GM21528 (cell line): ENCODE measurements at regions not wholly inside any gene's neighbourhood (a gene's known extent, or its start where the extent isn't known, plus 50 kb on each side); places are given as distances from the start of the nearest gene placed in this dataset.
"Not testable (repeated sequence)": the region's sequence is repeated elsewhere in the genome, so short reads cannot be mapped to it uniquely, and the experiment has no call there.

ENCODE experiments used
- ATAC-seq: cut with Tn5 transposase; IDR thresholded peaks from one replicate; pipeline ENCODE4 v1.9.1; 2021; ENCODE audit warnings: mild to moderate bottlenecking, moderate library complexity; ENCODE audit not compliant: unreplicated experiment, low FRiP score

DNA sequence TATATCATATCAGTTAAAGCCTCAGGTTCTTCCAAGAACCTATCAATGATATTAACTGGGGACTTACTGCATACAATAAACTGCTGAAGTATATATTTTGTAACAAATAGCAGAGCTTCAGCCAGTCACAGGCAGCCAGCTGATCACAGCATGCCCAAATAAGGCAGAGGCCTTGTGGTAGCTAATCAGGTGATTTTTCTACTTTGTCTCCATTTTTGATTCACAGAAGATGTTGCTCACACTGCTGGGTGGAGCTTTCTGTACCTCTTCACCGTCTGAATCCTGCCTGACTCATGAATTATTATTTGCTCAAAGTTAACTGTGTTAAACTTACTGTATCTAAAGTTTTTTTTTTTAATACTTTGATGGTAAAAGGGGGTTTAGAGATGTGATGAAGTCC, 357.4 kb downstream of the PSAT1 start:
- ATAC-seq = no peak

DNA sequence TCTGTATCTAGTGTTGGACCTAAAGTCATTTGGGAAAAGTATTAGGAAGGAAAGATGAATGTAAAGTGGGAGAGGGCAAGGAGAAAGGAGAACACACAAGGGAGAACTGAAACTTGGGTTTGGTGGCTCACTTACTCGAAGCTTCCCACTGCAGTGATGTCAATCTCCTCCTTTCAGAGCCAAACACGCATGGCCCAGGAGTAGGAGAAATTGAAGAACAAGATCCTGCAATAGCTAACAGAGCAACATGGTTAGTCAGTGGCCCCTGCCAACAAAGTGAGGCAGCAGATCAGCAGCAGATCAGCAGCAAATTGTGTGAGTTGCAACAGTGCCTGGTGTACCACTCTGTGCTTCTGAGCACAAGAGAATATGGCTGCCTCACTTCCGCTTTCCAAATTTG, 366.4 kb downstream of the PSAT1 start:
- ATAC-seq = no peak

DNA sequence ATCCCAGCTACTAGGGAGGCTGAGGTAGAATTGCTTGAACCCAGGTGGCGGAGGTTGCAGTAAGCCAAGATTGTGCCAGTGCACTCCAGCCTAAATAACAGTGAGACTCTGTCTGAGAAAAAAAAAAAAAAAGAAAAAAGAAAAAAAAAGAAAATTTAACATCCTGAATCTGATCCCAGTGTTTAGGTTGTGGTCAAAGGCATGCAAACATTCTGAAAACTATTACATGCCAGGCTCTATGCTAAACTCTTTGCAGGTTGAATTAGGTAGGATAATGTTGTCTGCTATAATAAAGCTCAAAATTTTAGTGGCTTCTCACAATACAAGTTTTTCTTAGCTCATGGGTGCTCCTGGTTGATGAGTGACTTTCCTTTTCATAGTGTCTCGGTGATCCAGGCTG, 367.4 kb downstream of the PSAT1 start:
- ATAC-seq = no peak

DNA sequence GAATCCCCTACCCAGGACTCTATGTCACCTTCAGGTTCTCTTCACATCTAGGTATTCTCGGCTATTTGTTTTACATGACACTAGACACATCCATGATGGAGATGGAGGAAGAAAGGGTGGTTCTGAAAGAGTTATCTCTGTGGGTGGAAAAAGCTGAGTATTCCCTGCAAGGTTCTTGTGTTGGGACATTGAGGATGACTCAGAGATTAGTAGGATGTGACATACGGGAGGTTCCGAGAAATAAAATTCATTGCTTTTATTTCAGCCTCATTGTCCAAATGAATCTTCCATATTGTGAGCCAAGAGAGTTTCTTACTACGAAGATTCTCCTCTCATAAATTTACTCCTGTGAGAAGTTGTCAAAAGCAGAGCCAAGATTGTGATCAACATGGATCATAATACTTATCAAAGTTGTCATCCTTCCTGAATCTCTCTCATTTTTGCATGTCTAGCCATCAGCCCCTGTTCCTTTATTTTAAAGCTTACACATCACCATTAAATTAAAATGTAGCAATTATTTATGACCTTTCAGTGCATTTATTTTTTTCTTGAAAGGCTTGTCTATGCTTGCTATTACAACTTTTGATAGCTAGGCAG, 370.0 kb downstream of the PSAT1 start:
- no peak for ATAC-seq

DNA sequence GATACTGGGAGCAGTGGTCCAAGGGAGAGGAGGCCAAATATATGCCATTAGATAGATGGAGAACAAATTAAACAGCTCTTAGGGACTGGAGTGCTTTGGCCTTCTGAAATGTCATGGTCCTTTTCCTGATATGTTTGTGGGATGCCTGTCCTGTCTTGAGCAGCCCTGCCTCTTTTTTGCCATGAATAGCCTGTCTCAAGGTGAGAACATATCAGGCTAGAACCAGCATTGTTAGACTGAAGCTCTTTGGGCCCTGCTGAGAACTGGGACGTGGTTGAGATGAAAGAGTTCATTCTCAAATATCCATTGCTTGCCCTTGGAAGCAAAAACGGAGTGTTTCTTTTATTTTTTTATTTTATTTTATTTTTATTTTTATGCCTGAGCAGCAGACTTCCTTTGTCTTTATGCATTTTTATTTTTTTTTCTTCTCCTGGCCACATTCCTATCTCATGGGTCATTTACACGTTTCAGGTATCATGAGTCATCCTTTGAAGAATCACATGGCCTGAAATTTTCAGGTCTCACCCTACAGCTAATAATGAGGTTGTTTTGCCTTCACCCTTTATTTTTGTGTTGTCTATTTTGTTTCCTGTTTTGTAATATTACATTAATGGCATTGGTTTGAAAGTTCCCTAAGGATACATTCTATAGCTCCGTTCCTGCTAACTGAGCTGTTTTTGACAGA, 371.4 kb downstream of the PSAT1 start:
- ATAC-seq = no peak

DNA sequence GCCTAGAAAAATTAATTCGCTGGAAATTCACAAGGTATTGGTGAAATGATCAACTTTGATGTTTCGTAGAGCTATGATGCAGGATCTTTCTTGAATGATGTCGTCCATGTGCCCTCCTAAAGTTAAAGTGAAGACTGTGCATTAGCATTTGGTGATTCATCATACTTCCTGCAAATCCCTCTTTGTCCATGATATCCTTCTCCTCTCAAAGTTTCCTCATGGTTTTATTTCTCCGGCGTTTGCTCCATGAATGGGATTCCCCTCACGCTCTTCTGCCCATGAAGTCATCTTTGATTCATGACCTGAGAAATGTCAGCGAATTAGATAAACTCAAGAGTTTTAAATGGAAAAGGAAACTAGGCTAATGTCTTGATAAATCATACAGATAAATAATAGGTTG, 372.7 kb downstream of the PSAT1 start:
- ATAC-seq = no peak

DNA sequence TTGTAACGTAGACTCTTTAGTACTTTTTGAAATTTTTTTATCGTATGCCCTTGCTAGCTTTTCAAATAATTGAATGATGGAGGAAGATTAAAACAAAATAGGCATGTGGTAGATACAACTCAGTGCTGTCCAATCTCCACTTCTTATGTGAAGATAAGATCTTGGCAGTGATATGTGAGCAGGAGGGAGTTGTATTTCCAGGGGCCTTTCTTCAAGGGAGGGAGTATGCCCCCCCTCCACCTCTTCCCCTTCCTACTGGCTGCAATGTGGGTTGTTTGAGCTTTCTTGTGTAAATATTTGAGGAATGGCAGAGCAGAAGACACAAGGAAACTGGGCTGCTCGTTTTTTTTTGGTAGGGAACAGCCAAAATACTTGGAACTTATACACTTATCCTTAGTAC, 374.9 kb downstream of the PSAT1 start:
- no peak for ATAC-seq

DNA sequence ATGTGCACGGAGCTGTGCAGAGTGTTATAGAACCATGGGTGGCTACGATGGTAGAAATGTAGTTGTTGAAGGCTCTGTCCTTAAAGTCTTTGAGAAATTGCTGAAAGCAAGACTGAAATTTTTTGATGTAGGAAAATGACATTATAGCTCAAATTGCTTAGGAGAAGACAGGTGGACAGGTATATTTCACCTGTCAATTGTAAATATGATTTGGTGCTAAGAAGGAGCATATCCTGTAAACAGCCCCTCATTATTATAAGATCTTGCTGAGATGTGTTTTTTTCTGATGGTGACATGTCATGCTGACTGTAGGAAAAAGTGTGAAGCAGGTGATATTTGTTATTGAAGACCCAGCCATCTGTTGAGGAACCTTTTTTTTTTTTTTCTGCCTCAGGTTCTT, 377.9 kb downstream of the PSAT1 start:
- no peak for ATAC-seq

DNA sequence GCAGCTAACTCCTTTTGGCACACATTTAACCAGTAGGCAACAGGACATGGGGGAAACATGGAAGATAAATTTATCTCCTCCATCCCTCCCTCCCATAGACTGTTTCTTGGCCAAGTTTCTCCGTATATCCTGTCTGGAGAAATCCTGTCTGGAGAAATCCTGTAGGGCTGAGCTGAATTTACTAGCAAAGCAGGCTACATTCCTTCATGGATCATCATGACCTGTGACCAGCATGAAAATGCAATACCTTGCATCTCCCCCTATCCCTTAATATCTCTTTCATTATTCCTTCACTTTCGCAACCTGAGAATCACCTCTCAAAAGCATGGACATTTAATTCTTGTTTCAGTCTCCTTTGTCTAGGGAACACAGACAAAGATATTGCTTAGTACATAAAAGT, 379.1 kb downstream of the PSAT1 start:
- no peak for ATAC-seq

DNA sequence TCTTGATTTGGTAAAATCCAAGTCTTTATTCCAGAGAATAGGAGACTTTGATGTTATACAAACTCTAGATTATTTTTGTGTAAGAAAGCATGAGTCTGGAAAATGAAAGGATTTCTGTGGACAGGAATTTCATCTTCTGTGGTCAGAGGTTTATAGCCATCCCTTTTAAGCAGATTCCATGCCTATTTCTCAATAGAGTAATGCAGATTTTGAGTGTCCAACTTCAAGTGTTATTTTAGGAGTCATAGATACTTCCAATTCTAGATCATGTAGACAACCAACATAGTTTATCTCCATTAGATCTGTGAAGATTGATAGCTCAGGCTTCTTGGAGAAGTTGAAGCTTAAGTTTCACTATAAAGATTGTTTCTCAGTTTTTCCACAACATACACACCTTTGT, 379.7 kb downstream of the PSAT1 start:
- ATAC-seq = no peak

DNA sequence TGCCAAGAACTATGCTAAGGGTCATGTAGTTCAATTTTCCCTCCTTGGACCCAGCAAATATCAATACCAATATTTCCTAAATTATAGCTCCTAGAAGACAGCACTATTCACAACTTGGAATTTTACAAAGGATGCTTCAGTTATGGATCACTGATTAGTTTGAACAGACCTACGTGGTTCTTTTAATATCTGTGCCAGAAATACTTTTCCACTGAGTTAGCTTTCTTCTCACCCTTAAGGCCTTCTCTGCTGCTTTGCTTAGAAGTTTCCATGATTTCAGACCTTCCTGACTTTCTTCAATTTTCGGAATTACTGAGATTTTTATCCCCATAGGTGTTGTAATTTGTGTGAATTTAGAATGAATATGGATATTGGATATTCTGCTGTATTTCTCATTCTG, 380.4 kb downstream of the PSAT1 start:
- ATAC-seq = no peak

DNA sequence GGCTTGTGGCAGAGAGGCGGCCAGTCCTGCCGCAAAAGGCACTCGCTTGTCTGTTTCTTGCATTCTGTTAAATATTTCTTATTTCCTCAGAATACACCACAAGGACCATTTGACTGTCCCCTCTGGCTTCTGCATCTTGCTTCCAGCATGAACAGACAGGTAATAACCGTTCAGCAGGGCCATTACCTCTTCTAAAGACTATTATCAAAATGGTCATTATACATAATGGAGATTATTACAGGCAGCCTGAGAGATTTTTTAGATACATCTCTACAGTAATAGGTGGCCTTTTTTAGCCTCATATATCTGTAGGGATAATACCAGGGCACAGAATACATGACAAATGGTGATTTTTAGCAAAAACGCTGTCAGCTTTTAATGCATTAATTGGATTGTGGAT, 382.0 kb downstream of the PSAT1 start:
- no peak for ATAC-seq

DNA sequence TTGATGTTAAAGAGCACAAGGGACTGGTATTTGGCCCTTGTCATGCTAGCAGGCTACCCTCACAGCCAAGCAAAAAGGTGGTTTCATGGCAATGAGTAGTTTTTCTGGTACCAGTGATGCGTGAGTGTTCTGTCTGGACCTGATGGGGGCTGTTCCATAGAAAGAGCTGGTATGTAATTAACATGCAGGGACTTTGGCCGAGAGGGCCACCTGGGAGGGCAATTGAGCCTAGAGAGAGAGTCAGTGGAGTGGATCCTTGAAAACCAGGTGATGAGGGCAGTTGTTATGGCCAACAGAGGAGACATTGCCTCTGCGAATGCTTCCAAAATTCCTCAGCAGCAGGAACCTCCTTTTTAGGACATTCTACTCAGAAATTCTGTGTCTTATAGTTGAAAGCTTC, 383.3 kb downstream of the PSAT1 start:
- no peak for ATAC-seq

DNA sequence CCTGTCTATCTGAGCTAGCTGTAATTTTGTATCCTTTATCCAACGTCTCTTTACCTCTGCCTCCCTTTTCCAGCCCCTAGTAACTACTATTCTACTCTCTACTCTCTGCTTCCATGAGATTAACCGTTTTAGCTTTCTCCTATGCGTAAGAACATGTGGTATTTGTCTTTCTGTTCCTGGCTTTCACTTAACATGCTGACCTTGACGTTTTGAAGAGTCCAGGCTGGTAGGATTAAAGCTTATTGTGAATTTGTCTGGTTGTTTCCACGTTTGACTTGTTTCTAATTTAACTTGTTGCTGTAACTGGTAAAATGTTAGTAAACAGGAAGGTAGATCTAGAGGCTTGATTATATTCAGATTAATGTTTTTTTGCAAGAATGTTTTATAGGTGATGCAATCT, 385.3 kb downstream of the PSAT1 start:
- no peak for ATAC-seq

DNA sequence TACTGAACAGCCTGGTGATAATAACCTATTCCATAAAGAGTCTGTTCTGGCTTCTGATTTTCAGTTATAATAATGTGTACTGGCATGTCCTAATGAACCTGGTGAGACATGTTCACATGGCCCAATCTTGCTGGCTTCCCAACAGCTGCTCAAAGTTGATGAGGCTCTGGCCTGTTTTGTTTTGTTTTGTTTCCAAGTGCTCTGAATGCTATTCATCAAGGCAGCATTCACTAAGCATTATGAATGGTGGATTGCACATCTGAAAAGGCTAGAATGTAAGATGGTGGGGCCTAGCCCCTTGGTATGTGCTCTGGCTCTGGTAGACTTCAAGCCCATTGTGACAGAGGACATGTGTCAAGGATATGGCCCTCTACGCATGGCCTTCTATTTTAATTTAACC, 388.5 kb downstream of the PSAT1 start:
- no peak for ATAC-seq

DNA sequence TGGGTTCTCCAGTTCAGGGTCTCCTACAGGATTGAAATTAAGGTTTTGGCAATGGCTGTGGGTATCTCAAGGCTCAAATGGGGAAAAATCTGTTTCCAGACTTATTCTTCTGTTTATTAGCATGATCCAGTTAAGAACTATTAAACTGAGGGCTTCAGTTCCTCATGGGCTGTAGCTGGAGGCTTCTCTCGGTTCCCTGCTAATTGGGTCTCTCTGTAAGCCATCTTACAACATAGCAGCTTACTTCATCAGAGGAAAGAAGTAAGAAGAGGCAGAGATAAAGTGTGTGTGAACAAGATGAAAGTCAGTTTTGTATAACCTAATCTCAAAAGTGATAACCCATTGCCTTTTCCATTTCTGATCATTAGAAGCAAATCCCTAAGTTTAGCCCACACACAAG, 391.9 kb downstream of the PSAT1 start:
- ATAC-seq = no peak

DNA sequence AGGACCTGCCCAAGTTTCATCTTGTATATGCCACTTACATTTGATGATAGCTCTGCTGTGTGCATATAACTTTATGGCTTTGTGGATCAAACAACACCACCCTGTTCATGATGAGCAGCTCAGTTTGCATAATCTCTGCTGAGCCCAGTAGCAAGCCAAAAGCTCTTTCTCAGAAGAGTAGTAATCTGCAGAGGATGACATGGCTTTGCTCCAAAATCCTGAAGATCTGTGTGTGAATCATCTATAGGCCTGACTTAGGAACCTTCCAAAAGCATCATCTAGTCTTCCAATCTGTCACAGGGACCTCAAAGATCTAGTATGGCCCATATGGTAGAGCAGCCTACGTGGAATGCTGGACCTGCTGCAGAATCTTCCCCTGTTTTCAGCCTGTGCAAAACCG, 394.6 kb downstream of the PSAT1 start:
- ATAC-seq = no peak

DNA sequence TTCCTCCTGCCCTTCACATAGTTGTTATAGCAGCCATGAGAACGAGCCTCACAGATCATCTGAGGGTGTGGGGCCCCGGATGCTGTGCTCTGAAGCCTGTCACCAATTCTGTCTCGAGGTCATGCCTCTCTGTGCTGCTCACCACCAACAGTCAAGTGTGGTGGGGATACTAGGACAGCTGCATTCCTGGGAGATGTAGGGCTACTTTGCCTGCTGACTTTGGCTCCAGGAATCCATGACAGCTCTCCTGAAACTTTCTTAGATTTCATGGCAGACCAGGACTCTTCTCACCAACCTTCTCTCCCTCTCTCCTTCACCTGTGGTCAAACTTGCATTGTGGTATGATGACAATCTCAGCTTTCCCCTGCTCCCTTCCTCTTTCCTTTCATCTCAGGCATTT, 395.9 kb downstream of the PSAT1 start:
- no peak for ATAC-seq

DNA sequence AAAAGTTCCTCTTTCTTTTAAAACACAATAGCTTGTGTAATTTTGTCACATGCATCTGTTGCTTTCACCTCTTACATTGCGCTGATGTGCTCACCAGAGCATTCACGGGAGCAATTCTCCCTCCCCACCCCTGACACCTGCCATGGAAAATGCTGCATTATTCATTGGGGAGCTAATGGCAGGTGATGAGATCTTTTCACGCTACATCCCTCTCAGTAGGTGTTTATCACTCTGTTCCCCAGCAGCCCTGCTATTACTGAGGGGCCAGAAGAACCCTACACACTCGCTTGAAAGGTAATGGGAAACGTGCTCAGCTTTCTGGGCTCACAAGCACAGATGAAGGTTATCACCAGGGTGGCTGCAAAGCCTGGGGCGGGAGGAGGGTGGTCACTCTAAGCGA, 398.0 kb downstream of the PSAT1 start:
- ATAC-seq = no peak

DNA sequence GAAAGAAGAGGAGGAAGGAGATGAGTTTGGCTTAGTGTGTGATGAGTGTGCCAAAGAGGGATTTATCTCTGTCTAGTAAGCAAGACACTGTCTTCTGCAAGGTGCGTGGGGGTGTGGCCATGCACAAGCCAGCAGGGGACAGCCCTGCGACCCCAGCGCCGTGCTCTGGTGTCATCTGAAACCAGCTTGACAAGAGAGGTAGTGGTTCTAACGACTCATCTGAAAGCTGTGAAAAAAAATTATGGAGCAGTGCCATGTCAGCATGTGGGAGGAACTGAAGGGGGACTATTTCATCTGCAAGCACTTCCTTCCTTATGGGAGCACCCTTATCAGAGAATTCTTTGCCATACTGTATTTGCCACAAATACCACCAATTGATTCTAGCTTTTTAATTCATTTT, 398.6 kb downstream of the PSAT1 start:
- no peak for ATAC-seq

DNA sequence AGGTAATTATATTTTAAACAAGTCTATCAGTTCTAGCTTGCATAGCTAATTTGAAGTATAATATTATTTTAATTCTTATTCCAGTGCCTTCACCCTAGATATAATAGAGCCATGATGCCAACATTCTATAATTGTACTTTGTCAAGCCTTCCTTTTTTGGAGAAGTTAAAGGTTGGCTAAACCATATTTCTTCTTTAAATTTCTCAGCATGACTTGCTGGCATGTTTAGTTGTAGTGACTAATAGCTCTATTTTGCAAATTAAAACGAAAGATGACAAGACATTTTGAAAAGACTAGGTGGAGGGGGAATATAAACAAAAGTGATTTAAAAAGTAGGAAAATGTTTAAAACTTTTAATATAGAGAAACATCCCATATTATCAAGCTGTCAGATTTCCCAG, 400.7 kb downstream of the PSAT1 start:
- no peak for ATAC-seq

DNA sequence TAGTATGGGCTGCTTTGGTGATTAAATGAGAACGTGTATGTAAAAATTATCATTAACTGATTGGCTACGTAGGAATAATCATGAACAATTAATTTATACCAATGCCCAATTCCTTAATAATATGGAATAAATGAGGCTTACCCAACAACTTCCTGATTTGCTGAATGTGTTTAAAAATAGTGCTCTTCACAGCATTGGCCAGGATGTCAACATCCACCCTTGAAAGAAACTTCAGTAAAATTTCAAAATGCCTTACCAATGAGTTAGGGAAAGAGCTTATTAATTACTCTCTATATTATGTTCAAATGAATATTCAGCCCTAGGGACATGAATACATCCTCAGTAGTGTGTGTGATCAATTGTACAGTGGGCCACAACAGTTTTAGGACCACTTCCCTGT, 401.4 kb downstream of the PSAT1 start:
- no peak for ATAC-seq

DNA sequence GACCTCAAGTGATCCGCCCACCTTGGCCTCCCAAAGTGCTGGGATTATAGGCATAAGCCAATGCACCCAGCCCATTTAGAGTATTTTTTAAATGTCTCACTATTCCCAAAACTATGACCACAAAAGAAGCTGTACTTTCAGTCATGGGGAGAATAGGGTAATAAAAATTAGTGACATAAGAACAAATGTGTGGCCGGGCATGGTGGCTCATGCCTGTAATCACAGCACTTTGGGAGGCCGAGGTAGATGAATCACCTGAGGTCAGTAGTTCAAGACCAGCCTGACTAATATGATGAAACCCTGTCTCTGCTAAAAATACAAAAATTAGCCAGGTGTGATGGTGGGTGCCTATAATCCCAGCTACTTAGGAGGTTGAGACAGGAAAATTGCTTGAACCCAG, 402.3 kb downstream of the PSAT1 start:
- ATAC-seq = not testable (repeated sequence)
